IMR-90 (cell line): ENCODE measurements at regions not wholly inside any gene's neighbourhood (a gene's known extent, or its start where the extent isn't known, plus 50 kb on each side); places are given as distances from the start of the nearest gene placed in this dataset.

Experiments used
- ATAC-seq: fragments of 200-7000 bp; cut with Tn5 transposase; 2 replicates; pipeline ENCODE4 v1.9.1; 2020; ENCODE audit warnings: low read depth, mild to moderate bottlenecking, moderate library complexity
- BruUV-seq: library from RNA; stranded (reverse); fragments of 400-500 nt; replicated peaks from 2 replicates; lab custom pipeline; 2021; lab: Mats Ljungman, UMichigan
- CTCF ChIA-PET: fragments of 300-600 bp; formaldehyde crosslinking; extraction: SDS; loops from one replicate; lab custom pipeline; 2021; ENCODE audit warnings: antibody characterized with exemption; lab: Yijun Ruan, JAX
- POLR2A ChIA-PET: fragments of 300-600 bp; sonication (Branson Sonifier 250); formaldehyde crosslinking; loops from one replicate; lab custom pipeline; 2022; ENCODE audit warnings: antibody characterized with exemption; ENCODE audit not compliant: unreplicated experiment; lab: Charles Lee
- DNase-seq: peaks from one replicate; pipeline ENCODE4 v3.0.0; 2013
- H2AFZ ChIP-seq: replicated peaks from 2 replicates; pipeline ENCODE3; 2013; ENCODE audit warnings: low read length, mild to moderate bottlenecking; ENCODE audit not compliant: poor library complexity
- H2AK5ac ChIP-seq: 2 replicates; pipeline ENCODE4 v1.6.1; 2013; ENCODE audit warnings: low read depth, low read length, inconsistent platforms
- H2AK9ac ChIP-seq: replicated peaks from 2 replicates; pipeline ENCODE3; 2013; ENCODE audit warnings: mild to moderate bottlenecking, low read depth, low read length, moderate library complexity; ENCODE audit not compliant: poor library complexity
- H2BK120ac ChIP-seq: 2 replicates; pipeline ENCODE4 v1.6.1; 2013; ENCODE audit warnings: low read depth, low read length, inconsistent platforms
- H2BK15ac ChIP-seq: 3 replicates; pipeline ENCODE4 v1.6.1; 2013; ENCODE audit warnings: low read depth, low read length, inconsistent platforms
- H2BK20ac ChIP-seq: 2 replicates; pipeline ENCODE4 v1.6.1; 2013; ENCODE audit warnings: low read depth, mild to moderate bottlenecking, inconsistent platforms, low read length, moderate library complexity
- H2BK5ac ChIP-seq: 2 replicates; pipeline ENCODE4 v1.6.1; 2013; ENCODE audit warnings: mild to moderate bottlenecking, low read depth, low read length, inconsistent platforms; ENCODE audit not compliant: poor library complexity, severe bottlenecking
- H3K14ac ChIP-seq: replicated peaks from 2 replicates; pipeline ENCODE4 v1.6.1; 2013; ENCODE audit warnings: low read depth, low read length, inconsistent platforms
- H3K18ac ChIP-seq: 2 replicates; pipeline ENCODE4 v1.6.1; 2013; ENCODE audit warnings: low read depth, low read length, control low read depth
- H3K23ac ChIP-seq: 2 replicates; pipeline ENCODE4 v1.6.1; 2013; ENCODE audit warnings: low read depth, low read length, inconsistent platforms
- H3K27ac ChIP-seq: 2 replicates; pipeline ENCODE4 v1.5.1; 2013; ENCODE audit warnings: mild to moderate bottlenecking, control low read depth, low read length; ENCODE audit not compliant: insufficient read depth
- H3K27me3 ChIP-seq: 2 replicates; pipeline ENCODE4 v1.6.1; 2013; ENCODE audit warnings: low read length; ENCODE audit not compliant: control insufficient read depth, insufficient read depth
- H3K36me3 ChIP-seq: 2 replicates; pipeline ENCODE4 v1.6.1; 2013; ENCODE audit warnings: low read length, mixed read lengths; ENCODE audit not compliant: control insufficient read depth, insufficient read depth
- H3K4ac ChIP-seq: 2 replicates; pipeline ENCODE4 v1.6.1; 2013; ENCODE audit warnings: low read depth, low read length, inconsistent platforms
- H3K4me1 ChIP-seq: 2 replicates; pipeline ENCODE4 v1.6.1; 2013; ENCODE audit warnings: low read length, mixed read lengths; ENCODE audit not compliant: control insufficient read depth, insufficient read depth
- H3K4me2 ChIP-seq: 2 replicates; pipeline ENCODE4 v1.6.1; 2013; ENCODE audit warnings: low read depth, mild to moderate bottlenecking, control low read depth, low read length, moderate library complexity
- H3K4me3 ChIP-seq: 2 replicates; pipeline ENCODE4 v1.5.1; 2013; ENCODE audit warnings: low read depth, mild to moderate bottlenecking, control low read depth, low read length, moderate library complexity; ENCODE audit not compliant: insufficient read depth
- H3K56ac ChIP-seq: 2 replicates; pipeline ENCODE4 v1.6.1; 2013; ENCODE audit warnings: low read length, inconsistent platforms; ENCODE audit not compliant: insufficient read depth; ENCODE audit errors: extremely low read depth
- H3K79me1 ChIP-seq, 2 experiments: 2 replicates each; pipeline ENCODE4 v1.6.1; 2013; ENCODE audit warnings: low read length in 2 of 2, inconsistent platforms in 1 of 2, low read depth in 1 of 2
- H3K9ac ChIP-seq: 2 replicates; pipeline ENCODE4 v1.6.1; 2013; ENCODE audit warnings: low read depth, low read length, control low read depth
- H3K9me1 ChIP-seq: 2 replicates; pipeline ENCODE4 v1.6.1; 2013; ENCODE audit warnings: low read length, inconsistent platforms; ENCODE audit not compliant: insufficient read depth
- H3K9me3 ChIP-seq: 2 replicates; pipeline ENCODE4 v1.6.1; 2013; ENCODE audit warnings: low read length; ENCODE audit not compliant: control insufficient read depth, insufficient read depth
- H4K20me1 ChIP-seq: 2 replicates; pipeline ENCODE4 v1.6.1; 2013; ENCODE audit warnings: low read length, inconsistent platforms; ENCODE audit not compliant: insufficient read depth
- H4K5ac ChIP-seq: 2 replicates; pipeline ENCODE4 v1.6.1; 2013; ENCODE audit warnings: mild to moderate bottlenecking, low read depth, low read length, control low read depth
- H4K8ac ChIP-seq, 2 experiments: 2 replicates each; pipeline ENCODE4 v1.6.1; 2013; ENCODE audit warnings: low read depth in 2 of 2, low read length in 2 of 2, control low read depth in 1 of 2, inconsistent platforms in 1 of 2
- H4K91ac ChIP-seq: 2 replicates; pipeline ENCODE4 v1.6.1; 2013; ENCODE audit warnings: low read depth, low read length, inconsistent platforms; ENCODE audit not compliant: insufficient read depth
- BHLHE40 ChIP-seq: fragments of 150-350 bp; IDR thresholded peaks from 2 replicates; pipeline ENCODE4 v1.6.1; 2016; ENCODE audit warnings: mild to moderate bottlenecking, low read depth, low read length
- CHD1 ChIP-seq: IDR thresholded peaks from 2 replicates; pipeline ENCODE4 v1.6.1; 2012; ENCODE audit warnings: low read depth, low read length, improper control_type of control experiment
- CTCF ChIP-seq: conservative IDR thresholded peaks from 2 replicates; pipeline ENCODE4 v1.5.1; 2012; ENCODE audit warnings: mild to moderate bottlenecking, low read depth, low read length, improper control_type of control experiment
- MAFK ChIP-seq: IDR thresholded peaks from 2 replicates; pipeline ENCODE4 v1.6.1; 2012; ENCODE audit warnings: low read depth, low read length, improper control_type of control experiment
- MAZ ChIP-seq: IDR thresholded peaks from 2 replicates; pipeline ENCODE4 v1.6.1; 2012; ENCODE audit warnings: low read depth, mild to moderate bottlenecking, low read length, improper control_type of control experiment, moderate library complexity, borderline replicate concordance
- MXI1 ChIP-seq: IDR thresholded peaks from 2 replicates; pipeline ENCODE4 v1.6.1; 2012; ENCODE audit warnings: low read depth, mild to moderate bottlenecking, low read length, moderate library complexity, borderline replicate concordance
- NFE2L2 ChIP-seq: fragments of 150-350 bp; IDR thresholded peaks from 2 replicates; pipeline ENCODE4 v1.6.1; 2016; ENCODE audit warnings: low read depth, mild to moderate bottlenecking, low read length
- POLR2A ChIP-seq: IDR thresholded peaks from 2 replicates; pipeline ENCODE4 v1.6.1; 2012; ENCODE audit warnings: mild to moderate bottlenecking, low read depth, low read length
- RAD21 ChIP-seq: IDR thresholded peaks from 2 replicates; pipeline ENCODE4 v1.6.1; 2012; ENCODE audit warnings: low read length, improper control_type of control experiment
- RCOR1 ChIP-seq: IDR thresholded peaks from 2 replicates; pipeline ENCODE4 v1.6.1; 2012; ENCODE audit warnings: mild to moderate bottlenecking, low read length, improper control_type of control experiment; ENCODE audit not compliant: insufficient replicate concordance
- RFX5 ChIP-seq: IDR thresholded peaks from 2 replicates; pipeline ENCODE4 v1.8.0; 2012; ENCODE audit warnings: low read depth, mild to moderate bottlenecking, low read length, moderate library complexity
- USF2 ChIP-seq: fragments of 150-350 bp; IDR thresholded peaks from 2 replicates; pipeline ENCODE4 v1.6.1; 2017; ENCODE audit warnings: mild to moderate bottlenecking, antibody characterized with exemption, low read length, low read depth
- WGBS, 2 experiments: methylation state at CpG; one replicate each; pipeline versions ENCODE4 v1.1.5 to v1.1.7; 2013; ENCODE audit warnings: missing lambda C conversion rate in 2 of 2; ENCODE audit not compliant: insufficient read length in 1 of 2; ENCODE audit errors: extremely low coverage in 2 of 2; 5-methylcytosine and 5-hydroxymethylcytosine counted together
- dilution Hi-C: fragments of 300-500 bp; cut with HindIII; formaldehyde crosslinking; loops from one replicate; pipeline ENCODE4 v1.14.3; 2018; ENCODE audit warnings: low sequenced_read_pairs; ENCODE audit not compliant: unreplicated experiment
- in situ Hi-C: fragments of 300-500 bp; cut with MboI; formaldehyde crosslinking; loops from 3 replicates; pipeline ENCODE4 v1.14.3; 2019; ENCODE audit warnings: low sequenced_read_pairs, inconsistent platforms, mixed read lengths
- intact Hi-C: fragments of 100-400 bp; cut with micrococcal nuclease; formaldehyde crosslinking; loops from 2 replicates; pipeline ENCODE4 v1.10.0; 2022

GRCh38 chr19:30665449-30665848, 293.3 kb downstream of the ZNF536 start:
- no peak overlapping the region for H3K9ac ChIP-seq
- no peak overlapping the region for H3K4me2 ChIP-seq
- POLR2A ChIA-PET = no interaction called here
- no peak overlapping the region for H2BK120ac ChIP-seq
- no peak overlapping the region for H2BK5ac ChIP-seq
- no peak overlapping the region for H2AK9ac ChIP-seq
- H4K8ac ChIP-seq = no peak overlapping the region
- no peaks in the 10 kb centered on the region for H3K9me1 ChIP-seq
- no peak overlapping the region for H4K5ac ChIP-seq
- H3K36me3 ChIP-seq = no peaks in the 10 kb centered on the region
- intact Hi-C loops = loop anchor here (5.0 to 10.0 kb wide), 2 partner anchors 1377 to 1659 kb away; no protein-coding TSS in a partner anchor
- H3K4me1 ChIP-seq = no peaks in the 10 kb centered on the region
- H3K23ac ChIP-seq = no peak overlapping the region
- H2BK15ac ChIP-seq = no peak overlapping the region
- no CpG with 5 or more reads among the region's 3 CpGs for WGBS, 2 experiments
- H3K18ac ChIP-seq = no peak overlapping the region
- H3K14ac ChIP-seq = no peak overlapping the region
- H3K9me3 ChIP-seq = no peaks in the 10 kb centered on the region
- DNase-seq (no peak), ATAC-seq (no peak)
- no peak overlapping the region for H4K91ac ChIP-seq
- H3K79me1 ChIP-seq = no peaks in the 10 kb centered on the region
- no peak overlapping the region for H3K27ac ChIP-seq
- no peaks in the 10 kb centered on the region for H4K20me1 ChIP-seq
- TF ChIP-seq POLR2A = no peak
- no peak for TF ChIP-seq BHLHE40
- TF ChIP-seq RFX5 = no peak
- TF ChIP-seq RAD21 = no peak
- TF ChIP-seq NFE2L2 = no peak
- TF ChIP-seq USF2 = no peak
- TF ChIP-seq RCOR1 = no peak
- TF ChIP-seq MXI1 = no peak
- no peak for TF ChIP-seq MAZ
- TF ChIP-seq CHD1 = no peak
- TF ChIP-seq MAFK = no peak
- no peak for TF ChIP-seq CTCF
- H3K56ac ChIP-seq = no peak overlapping the region
- H3K27me3 ChIP-seq = no peaks in the 10 kb centered on the region; the same call in 1 of the 2 replicates
- no peak overlapping the region for H2BK20ac ChIP-seq
- in situ Hi-C loops = loop anchor here (25.0 kb wide), 1 partner anchor 1897 kb away; no protein-coding TSS in a partner anchor
- H2AFZ ChIP-seq = no peak overlapping the region
- no peak overlapping the region for H3K4ac ChIP-seq
- dilution Hi-C loops = no loop called here
- no peak overlapping the region for H3K4me3 ChIP-seq
- CTCF ChIA-PET = interaction anchor here (0.6 to 1.0 kb wide), 2 partner anchors 1017 to 1559 kb away, joined by 3 to 5 read pairs; no protein-coding TSS in a partner anchor
- BruUV-seq = no TSS peak
- no peak overlapping the region for H2AK5ac ChIP-seq
